PC-9 (cell line): ENCODE measurements at regions not wholly inside any gene's neighbourhood (a gene's known extent, or its start where the extent isn't known, plus 50 kb on each side); places are given as distances from the start of the nearest gene placed in this dataset.

Experiments
- CTCF ChIP-seq: fragments of 200-600 bp; sonication (generic); conservative IDR thresholded peaks from 2 replicates; pipeline ENCODE4 v1.6.1; 2017; ENCODE audit warnings: mixed run types, antibody characterized with exemption, mild to moderate bottlenecking, moderate library complexity
- EZH2 ChIP-seq: fragments of 200-600 bp; sonication (generic); IDR thresholded peaks from 2 replicates; pipeline ENCODE4 v1.8.0; 2017; ENCODE audit warnings: antibody characterized with exemption, low read depth

GRCh38 chr1:191162762-191163161, 685.1 kb upstream of the BRINP3 start:
- TF ChIP-seq CTCF (no peak), EZH2 (no peak)
